ENCODE measurements at regions not wholly inside any gene's neighbourhood (a gene's known extent, or its start where the extent isn't known, plus 50 kb on each side); places are given as distances from the start of the nearest gene placed in this dataset.

GRCh38 chr14:34931206-34931605 is 51.6 kb upstream of the SRP54 start:
- no peak for TF ChIP-seq EZH2phosphoT487 (IDR thresholded peaks at IDR 0.05; ENCODE audit: low read depth)
- no peak for TF ChIP-seq CTCF (IDR thresholded peaks at IDR 0.05; ENCODE audit: low read depth, low read length)
- Histone ChIP-seq H3K4me2 (ENCODE audit: low read length) (peak overlapping the region; percentile 81), H2AFZ (ENCODE audit: low read depth, low read length) (peak overlapping the region; percentile 96), H3K4me3 (ENCODE audit: low read length) (peak overlapping the region; percentile 63), H3K9ac (ENCODE audit: low read length) (peak overlapping the region; percentile 63), H3K9me3 (ENCODE audit: insufficient read depth, low read length) (no peaks in the 10 kb centered on the region), H3K36me3 (replicated peaks; ENCODE audit: low read depth, low read length) (no peaks in the 10 kb centered on the region), H3K79me2 (ENCODE audit: low read length) (no peaks in the 10 kb centered on the region), H3K4me1 (ENCODE audit: low read length) (peaks cover 24% of the 10 kb centered on the region), H3K27ac (ENCODE audit: low read length) (peak overlapping the region; percentile 87), H3K27me3 (ENCODE audit: low read depth, low read length) (no peaks in the 10 kb centered on the region), H4K20me1 (ENCODE audit: insufficient read depth, low read length) (no peaks in the 10 kb centered on the region)

- H3K4me1 ChIP-seq (ENCODE audit: low read length): peaks cover 24% of the 10 kb centered on the region
- H4K20me1 ChIP-seq (ENCODE audit: insufficient read depth, low read length): no peaks in the 10 kb centered on the region
- TF ChIP-seq CTCF (IDR thresholded peaks at IDR 0.05; ENCODE audit: low read depth, low read length) (no peak), EZH2phosphoT487 (IDR thresholded peaks at IDR 0.05; ENCODE audit: low read depth) (no peak)
- H3K27me3 ChIP-seq (ENCODE audit: low read depth, low read length): no peaks in the 10 kb centered on the region
- H2AFZ ChIP-seq (ENCODE audit: low read depth, low read length): peak overlapping the region; percentile 96; the same call in 1 of the 2 replicates
- peak overlapping the region; percentile 87 for H3K27ac ChIP-seq (ENCODE audit: low read length)
- peak overlapping the region; percentile 81 for H3K4me2 ChIP-seq (ENCODE audit: low read length)
- H3K79me2 ChIP-seq (ENCODE audit: low read length): no peaks in the 10 kb centered on the region
- peak overlapping the region; percentile 63 for H3K9ac ChIP-seq (ENCODE audit: low read length)
- no peaks in the 10 kb centered on the region for H3K36me3 ChIP-seq (replicated peaks; ENCODE audit: low read depth, low read length)
- H3K9me3 ChIP-seq (ENCODE audit: insufficient read depth, low read length): no peaks in the 10 kb centered on the region
- peak overlapping the region; percentile 63 for H3K4me3 ChIP-seq (ENCODE audit: low read length)
Observed at GRCh38 chr14:34930591-34931091, 52.2 kb upstream of the SRP54 start.

GRCh38 chr14:34926552-34926951 is 51.4 kb upstream of the BAZ1A start:
- no peaks in the 10 kb centered on the region for H3K9me3 ChIP-seq (ENCODE audit: insufficient read depth, low read length)
- H4K20me1 ChIP-seq (ENCODE audit: insufficient read depth, low read length): no peaks in the 10 kb centered on the region
- no peaks in the 10 kb centered on the region for H3K36me3 ChIP-seq (replicated peaks; ENCODE audit: low read depth, low read length)
- no peaks in the 10 kb centered on the region for H3K79me2 ChIP-seq (ENCODE audit: low read length)
- peaks cover 16% of the 10 kb centered on the region for H3K4me1 ChIP-seq (ENCODE audit: low read length)
- TF ChIP-seq EZH2phosphoT487 (IDR thresholded peaks at IDR 0.05; ENCODE audit: low read depth): no peak
- TF ChIP-seq CTCF (IDR thresholded peaks at IDR 0.05; ENCODE audit: low read depth, low read length): no peak
- H3K27ac ChIP-seq (ENCODE audit: low read length): no peak overlapping the region
- H3K9ac ChIP-seq (ENCODE audit: low read length): no peak overlapping the region
- no peak overlapping the region for H3K4me2 ChIP-seq (ENCODE audit: low read length)
- H3K4me3 ChIP-seq (ENCODE audit: low read length): no peak overlapping the region
- H2AFZ ChIP-seq (ENCODE audit: low read depth, low read length): no peak overlapping the region
- H3K27me3 ChIP-seq (ENCODE audit: low read depth, low read length): no peaks in the 10 kb centered on the region

Measured in OCI-LY3 (cell line).